ENCODE measurements at regions not wholly inside any gene's neighbourhood (a gene's known extent, or its start where the extent isn't known, plus 50 kb on each side); places are given as distances from the start of the nearest gene placed in this dataset.

DNA sequence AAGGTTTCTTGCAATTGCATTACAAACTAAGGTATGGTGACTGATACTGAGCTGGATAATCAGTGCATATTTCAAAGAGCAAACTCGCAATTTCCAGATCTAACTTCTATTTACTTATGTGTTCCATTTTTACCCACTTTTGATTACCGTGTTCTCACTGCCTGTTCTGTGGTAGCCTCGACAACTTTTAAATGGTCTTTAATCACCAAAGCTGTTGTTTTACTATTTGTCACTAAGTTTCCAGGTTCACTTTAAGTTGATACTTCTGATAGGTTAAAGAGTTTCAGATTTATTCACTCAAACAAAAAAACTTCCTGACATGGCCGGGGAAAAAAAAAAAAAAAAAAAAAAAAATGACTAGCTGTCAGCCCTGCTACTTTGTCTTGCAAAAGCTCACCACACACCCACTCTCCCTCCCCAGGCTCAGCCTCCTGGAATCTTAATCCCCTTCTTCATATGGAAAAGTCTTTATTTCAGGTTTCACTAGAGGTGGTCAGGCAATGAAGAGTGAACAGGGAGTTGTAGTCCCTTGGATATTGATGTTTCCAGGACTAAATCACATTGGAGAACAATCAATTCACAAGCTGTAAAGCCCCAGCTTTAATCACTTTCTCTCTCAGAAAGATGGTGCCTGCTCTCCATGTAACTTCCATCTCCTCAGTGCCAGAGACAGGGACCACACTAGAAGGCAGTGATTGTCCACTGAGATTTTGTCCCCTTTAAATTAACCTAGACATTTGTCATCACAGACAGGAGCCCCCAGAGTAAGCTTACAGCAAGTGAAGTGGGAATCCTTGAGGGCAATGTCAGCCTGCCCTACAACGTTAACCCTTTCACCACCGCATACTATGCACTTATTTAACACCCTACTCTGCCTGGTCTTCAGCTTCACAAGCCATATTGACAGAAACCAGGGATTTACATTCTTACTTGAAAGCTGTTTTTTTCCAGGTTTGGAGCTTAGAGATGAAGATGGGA, 749.1 kb upstream of the SORCS1 start:
- in situ Hi-C loops (cut with MboI; ENCODE audit: low pct_unique_long_range_greater_than_20kb, low sequenced_read_pairs, unreplicated experiment), result no loop called here
- DNase-seq (ENCODE audit: low spot score), result no peak
- TF ChIP-seq, protein P1, sequence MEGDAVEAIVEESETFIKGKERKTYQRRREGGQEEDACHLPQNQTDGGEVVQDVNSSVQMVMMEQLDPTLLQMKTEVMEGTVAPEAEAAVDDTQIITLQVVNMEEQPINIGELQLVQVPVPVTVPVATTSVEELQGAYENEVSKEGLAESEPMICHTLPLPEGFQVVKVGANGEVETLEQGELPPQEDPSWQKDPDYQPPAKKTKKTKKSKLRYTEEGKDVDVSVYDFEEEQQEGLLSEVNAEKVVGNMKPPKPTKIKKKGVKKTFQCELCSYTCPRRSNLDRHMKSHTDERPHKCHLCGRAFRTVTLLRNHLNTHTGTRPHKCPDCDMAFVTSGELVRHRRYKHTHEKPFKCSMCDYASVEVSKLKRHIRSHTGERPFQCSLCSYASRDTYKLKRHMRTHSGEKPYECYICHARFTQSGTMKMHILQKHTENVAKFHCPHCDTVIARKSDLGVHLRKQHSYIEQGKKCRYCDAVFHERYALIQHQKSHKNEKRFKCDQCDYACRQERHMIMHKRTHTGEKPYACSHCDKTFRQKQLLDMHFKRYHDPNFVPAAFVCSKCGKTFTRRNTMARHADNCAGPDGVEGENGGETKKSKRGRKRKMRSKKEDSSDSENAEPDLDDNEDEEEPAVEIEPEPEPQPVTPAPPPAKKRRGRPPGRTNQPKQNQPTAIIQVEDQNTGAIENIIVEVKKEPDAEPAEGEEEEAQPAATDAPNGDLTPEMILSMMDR (IDR thresholded peaks at IDR 0.05; ENCODE audit: extremely low read depth, insufficient read depth, missing control alignments), result no peak

DNA sequence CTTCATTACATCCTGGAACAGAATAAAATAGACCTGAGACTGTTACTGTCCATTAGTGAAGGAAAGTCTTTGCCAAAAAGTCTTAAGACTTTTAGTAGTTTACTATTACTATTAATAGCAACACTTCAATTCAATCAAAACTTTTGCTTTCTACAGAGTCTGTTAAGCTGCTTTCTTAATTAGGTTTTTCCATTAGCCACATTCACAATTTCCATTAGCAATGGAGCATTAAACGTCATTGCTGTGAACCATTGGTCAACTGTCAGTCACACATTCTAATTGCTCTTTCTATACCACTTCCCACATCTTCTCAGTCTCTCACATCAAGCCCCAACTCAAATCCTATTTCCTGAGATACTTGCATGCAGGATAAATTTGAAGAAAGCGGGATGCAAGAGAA, 736.6 kb upstream of the SORCS1 start:
- TF ChIP-seq, protein P1 (IDR thresholded peaks at IDR 0.05; ENCODE audit: extremely low read depth, insufficient read depth, missing control alignments), result no peak
- DNase-seq (ENCODE audit: low spot score), result no peak
- in situ Hi-C loops (cut with MboI; ENCODE audit: low pct_unique_long_range_greater_than_20kb, low sequenced_read_pairs, unreplicated experiment), result no loop called here

DNA sequence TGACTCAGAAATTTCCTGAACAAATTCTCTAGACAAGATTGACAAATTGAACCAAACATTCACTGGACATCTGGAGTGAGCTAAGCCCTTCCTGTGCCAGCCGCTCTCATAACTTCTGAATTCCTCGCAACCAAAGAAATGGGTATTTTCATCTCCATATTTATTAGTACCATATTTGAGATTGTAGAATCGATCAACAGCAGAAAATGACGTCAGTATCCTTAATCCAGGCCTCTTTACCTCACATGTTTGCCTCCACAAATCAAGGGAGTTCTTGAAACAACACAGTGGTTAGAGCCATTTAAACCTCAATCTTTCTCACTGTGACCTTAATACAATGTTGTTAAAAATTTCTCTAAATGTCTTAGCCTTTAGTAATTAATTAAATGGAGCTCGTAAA, 735.6 kb upstream of the SORCS1 start:
- TF ChIP-seq, protein P1 (IDR thresholded peaks at IDR 0.05; ENCODE audit: extremely low read depth, insufficient read depth, missing control alignments), result no peak
- in situ Hi-C loops (cut with MboI; ENCODE audit: low pct_unique_long_range_greater_than_20kb, low sequenced_read_pairs, unreplicated experiment), result no loop called here
- no peak for DNase-seq (ENCODE audit: low spot score)

DNA sequence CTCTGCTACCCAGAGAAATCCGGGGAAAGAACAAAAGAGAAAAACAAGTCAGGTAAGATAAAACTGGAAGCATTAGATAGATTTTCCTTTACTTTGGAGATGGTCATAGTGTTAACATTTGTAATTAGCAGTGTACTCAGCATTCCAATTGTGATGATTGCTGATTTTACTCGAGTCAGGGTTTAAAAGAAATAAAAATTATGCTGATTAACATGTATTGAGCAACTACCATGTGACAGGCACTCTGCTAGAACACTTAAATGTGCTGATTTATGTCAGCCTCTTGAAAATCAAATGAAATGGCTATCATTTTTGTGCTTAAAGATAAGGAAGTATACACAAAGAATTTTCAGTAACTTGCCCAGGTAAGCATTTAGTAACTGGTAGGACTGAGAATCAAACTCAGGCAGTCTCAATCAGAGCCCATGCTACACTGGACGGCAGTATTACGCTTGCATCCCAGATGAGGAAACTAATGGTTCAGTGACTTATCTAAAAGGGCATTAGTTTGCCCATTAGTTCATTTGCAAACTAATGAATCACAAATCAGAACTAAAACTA, 735.1 kb upstream of the SORCS1 start:
- DNase-seq (ENCODE audit: low spot score), result no peak
- TF ChIP-seq, protein P1 (IDR thresholded peaks at IDR 0.05; ENCODE audit: extremely low read depth, insufficient read depth, missing control alignments), result no peak
- in situ Hi-C loops (cut with MboI; ENCODE audit: low pct_unique_long_range_greater_than_20kb, low sequenced_read_pairs, unreplicated experiment), result no loop called here

DNA sequence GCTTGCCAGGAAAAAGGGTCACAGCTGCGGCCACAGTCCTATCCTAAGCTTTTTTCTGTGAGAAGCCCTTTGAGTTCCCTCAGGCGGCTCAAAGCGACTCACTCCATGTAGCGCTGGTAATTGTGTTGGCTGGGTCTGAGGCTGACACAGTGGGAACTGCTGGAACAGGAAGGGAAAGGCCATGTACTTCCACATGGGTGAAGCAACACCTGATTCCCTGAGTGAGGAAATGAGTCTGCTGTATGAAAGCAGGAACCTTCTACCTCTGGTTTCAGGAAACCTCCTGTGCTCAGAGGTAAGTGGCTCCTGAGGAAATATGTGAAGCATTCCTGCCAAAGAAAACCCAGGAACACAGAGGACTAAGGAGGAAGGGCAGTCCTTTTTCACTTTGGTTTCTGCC, 734.6 kb upstream of the SORCS1 start:
- in situ Hi-C loops (cut with MboI; ENCODE audit: low pct_unique_long_range_greater_than_20kb, low sequenced_read_pairs, unreplicated experiment), result no loop called here
- TF ChIP-seq, protein P1 (IDR thresholded peaks at IDR 0.05; ENCODE audit: extremely low read depth, insufficient read depth, missing control alignments), result no peak
- DNase-seq (ENCODE audit: low spot score), result no peak

DNA sequence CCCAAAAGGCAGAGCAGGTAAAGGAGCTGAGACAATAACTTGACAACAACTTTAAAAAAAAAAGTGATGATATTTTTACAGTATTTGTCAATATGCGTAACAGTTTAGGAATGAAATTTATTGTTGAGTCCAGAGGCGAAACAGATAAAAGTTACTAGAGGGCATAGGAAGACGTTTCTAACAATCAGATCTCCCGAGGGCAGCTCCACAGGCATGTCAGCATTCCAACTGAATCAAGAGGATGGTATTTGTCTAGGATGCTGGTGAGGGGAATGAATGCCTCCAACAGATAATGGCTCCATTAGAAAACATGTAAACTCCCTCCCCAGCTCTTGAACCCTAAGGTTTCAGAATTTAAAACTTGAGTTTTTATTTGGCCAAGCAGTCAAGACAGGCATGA, 733.9 kb upstream of the SORCS1 start:
- in situ Hi-C loops (cut with MboI; ENCODE audit: low pct_unique_long_range_greater_than_20kb, low sequenced_read_pairs, unreplicated experiment), result no loop called here
- no peak for DNase-seq (ENCODE audit: low spot score)

More for the DNA sequence above, 733.9 kb upstream of the SORCS1 start:
- TF ChIP-seq, protein P1 (IDR thresholded peaks at IDR 0.05; ENCODE audit: extremely low read depth, insufficient read depth, missing control alignments), result no peak
